ENCODE measurements at regions not wholly inside any gene's neighbourhood (a gene's known extent, or its start where the extent isn't known, plus 50 kb on each side); places are given as distances from the start of the nearest gene placed in this dataset.

DNA sequence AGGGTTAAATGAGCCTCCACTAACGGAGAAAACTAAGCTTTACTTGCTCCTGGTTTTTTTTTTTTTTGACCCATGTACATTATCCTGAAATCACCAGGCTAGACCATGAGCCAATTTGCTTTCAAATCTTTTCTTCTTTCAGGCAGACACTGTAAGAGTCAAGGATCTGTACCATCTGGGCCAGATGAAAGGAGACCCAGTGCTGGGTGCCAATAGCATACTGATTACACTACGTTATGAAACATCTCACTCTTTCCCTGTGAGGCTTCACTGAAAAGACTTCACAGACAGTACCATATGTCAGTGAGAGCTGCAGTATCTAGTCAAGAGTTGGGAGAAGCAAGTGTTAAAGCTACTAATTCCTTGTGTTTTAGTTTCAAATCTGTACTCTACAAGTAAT is 161.2 kb upstream of the PTPRD start:
- TF ChIP-seq JUN (IDR thresholded peaks at IDR 0.05), result no peak
- TF ChIP-seq NPAS2 (CRISPR knock-in tag; IDR thresholded peaks at IDR 0.05; ENCODE audit: borderline replicate concordance), result no peak
- TF ChIP-seq TFCP2L1 (CRISPR knock-in tag; IDR thresholded peaks at IDR 0.05), result no peak
- TF ChIP-seq CHD2 (IDR thresholded peaks at IDR 0.05; ENCODE audit: low read length, partially characterized antibody), result no peak
- no peak for TF ChIP-seq TP53 (CRISPR knock-in tag; IDR thresholded peaks at IDR 0.05)
- TF ChIP-seq, protein P1, sequence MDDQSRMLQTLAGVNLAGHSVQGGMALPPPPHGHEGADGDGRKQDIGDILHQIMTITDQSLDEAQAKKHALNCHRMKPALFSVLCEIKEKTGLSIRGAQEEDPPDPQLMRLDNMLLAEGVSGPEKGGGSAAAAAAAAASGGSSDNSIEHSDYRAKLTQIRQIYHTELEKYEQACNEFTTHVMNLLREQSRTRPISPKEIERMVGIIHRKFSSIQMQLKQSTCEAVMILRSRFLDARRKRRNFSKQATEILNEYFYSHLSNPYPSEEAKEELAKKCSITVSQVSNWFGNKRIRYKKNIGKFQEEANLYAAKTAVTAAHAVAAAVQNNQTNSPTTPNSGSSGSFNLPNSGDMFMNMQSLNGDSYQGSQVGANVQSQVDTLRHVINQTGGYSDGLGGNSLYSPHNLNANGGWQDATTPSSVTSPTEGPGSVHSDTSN (IDR thresholded peaks at IDR 0.05), result no peak
- TF ChIP-seq, protein P2, sequence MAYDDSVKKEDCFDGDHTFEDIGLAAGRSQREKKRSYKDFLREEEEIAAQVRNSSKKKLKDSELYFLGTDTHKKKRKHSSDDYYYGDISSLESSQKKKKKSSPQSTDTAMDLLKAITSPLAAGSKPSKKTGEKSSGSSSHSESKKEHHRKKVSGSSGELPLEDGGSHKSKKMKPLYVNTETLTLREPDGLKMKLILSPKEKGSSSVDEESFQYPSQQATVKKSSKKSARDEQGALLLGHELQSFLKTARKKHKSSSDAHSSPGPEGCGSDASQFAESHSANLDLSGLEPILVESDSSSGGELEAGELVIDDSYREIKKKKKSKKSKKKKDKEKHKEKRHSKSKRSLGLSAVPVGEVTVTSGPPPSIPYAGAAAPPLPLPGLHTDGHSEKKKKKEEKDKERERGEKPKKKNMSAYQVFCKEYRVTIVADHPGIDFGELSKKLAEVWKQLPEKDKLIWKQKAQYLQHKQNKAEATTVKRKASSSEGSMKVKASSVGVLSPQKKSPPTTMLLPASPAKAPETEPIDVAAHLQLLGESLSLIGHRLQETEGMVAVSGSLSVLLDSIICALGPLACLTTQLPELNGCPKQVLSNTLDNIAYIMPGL (CRISPR knock-in tag; IDR thresholded peaks at IDR 0.05; ENCODE audit: borderline replicate concordance), result no peak
- TF ChIP-seq, protein P3, sequence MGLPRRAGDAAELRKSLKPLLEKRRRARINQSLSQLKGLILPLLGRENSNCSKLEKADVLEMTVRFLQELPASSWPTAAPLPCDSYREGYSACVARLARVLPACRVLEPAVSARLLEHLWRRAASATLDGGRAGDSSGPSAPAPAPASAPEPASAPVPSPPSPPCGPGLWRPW (IDR thresholded peaks at IDR 0.05), result no peak
- TF ChIP-seq, protein P4, sequence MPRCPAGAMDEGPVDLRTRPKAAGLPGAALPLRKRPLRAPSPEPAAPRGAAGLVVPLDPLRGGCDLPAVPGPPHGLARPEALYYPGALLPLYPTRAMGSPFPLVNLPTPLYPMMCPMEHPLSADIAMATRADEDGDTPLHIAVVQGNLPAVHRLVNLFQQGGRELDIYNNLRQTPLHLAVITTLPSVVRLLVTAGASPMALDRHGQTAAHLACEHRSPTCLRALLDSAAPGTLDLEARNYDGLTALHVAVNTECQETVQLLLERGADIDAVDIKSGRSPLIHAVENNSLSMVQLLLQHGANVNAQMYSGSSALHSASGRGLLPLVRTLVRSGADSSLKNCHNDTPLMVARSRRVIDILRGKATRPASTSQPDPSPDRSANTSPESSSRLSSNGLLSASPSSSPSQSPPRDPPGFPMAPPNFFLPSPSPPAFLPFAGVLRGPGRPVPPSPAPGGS (IDR thresholded peaks at IDR 0.05), result no peak
- no peak for TF ChIP-seq MYC (IDR thresholded peaks at IDR 0.05; ENCODE audit: borderline replicate concordance, low read length)
- no peak for TF ChIP-seq NFE2L2 (conservative IDR thresholded peaks at IDR 0.05; ENCODE audit: low read length)
- no peak for TF ChIP-seq RCOR1 (IDR thresholded peaks at IDR 0.05; ENCODE audit: low read depth, low read length)
- TF ChIP-seq, protein P5, sequence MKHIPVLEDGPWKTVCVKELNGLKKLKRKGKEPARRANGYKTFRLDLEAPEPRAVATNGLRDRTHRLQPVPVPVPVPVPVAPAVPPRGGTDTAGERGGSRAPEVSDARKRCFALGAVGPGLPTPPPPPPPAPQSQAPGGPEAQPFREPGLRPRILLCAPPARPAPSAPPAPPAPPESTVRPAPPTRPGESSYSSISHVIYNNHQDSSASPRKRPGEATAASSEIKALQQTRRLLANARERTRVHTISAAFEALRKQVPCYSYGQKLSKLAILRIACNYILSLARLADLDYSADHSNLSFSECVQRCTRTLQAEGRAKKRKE (CRISPR knock-in tag; IDR thresholded peaks at IDR 0.05; ENCODE audit: low read depth), result no peak
- no peak for TF ChIP-seq EHMT2 (IDR thresholded peaks at IDR 0.05; ENCODE audit: low read depth)
- TF ChIP-seq, protein P6, sequence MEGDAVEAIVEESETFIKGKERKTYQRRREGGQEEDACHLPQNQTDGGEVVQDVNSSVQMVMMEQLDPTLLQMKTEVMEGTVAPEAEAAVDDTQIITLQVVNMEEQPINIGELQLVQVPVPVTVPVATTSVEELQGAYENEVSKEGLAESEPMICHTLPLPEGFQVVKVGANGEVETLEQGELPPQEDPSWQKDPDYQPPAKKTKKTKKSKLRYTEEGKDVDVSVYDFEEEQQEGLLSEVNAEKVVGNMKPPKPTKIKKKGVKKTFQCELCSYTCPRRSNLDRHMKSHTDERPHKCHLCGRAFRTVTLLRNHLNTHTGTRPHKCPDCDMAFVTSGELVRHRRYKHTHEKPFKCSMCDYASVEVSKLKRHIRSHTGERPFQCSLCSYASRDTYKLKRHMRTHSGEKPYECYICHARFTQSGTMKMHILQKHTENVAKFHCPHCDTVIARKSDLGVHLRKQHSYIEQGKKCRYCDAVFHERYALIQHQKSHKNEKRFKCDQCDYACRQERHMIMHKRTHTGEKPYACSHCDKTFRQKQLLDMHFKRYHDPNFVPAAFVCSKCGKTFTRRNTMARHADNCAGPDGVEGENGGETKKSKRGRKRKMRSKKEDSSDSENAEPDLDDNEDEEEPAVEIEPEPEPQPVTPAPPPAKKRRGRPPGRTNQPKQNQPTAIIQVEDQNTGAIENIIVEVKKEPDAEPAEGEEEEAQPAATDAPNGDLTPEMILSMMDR (IDR thresholded peaks at IDR 0.05), result no peak
- TF ChIP-seq MAZ (IDR thresholded peaks at IDR 0.05; ENCODE audit: borderline replicate concordance, low read depth, low read length), result no peak
- POLR2A ChIA-PET, result no interaction called here
- Histone ChIP-seq H3K27ac (no peak overlapping the region), H3K4me1 (no peaks in the 10 kb centered on the region), H3K4me3 (no peak overlapping the region), H3K4me2 (no peak overlapping the region), H3K9me3 (0 out of 3 replicates have a peak, but pooled peaks cover 8% of the 10 kb centered on the region)
- WGBS (ENCODE audit: missing lambda C conversion rate), result 0% methylated on average over 2 of the region's 2 CpGs
- ATAC-seq (no peak), FAIRE-seq (no peak), DNase-seq (ENCODE audit: low read depth in 1 of 2, low spot score in 1 of 2) (no peak)
- CTCF ChIA-PET, result no interaction called here

DNA sequence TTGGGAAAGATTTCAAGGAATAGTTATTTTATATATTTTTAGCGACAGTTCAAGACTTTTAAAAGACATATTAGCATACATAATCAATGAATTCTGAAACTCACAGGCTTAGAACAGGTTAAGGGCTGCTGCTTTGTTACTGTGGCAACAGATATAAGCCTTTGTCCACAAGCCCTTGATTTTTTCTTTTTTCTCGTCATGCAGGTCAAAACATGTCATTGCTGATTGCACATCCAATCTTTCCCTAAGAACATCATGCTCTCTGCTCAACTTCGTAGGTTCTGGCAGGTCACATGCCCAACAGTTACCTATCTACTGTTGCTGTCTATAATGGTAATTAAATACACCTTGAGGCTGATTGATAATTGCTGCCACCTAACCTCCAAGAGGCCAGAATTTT is 172.5 kb upstream of the PTPRD start:
- ATAC-seq, result no peak
- ChIA-PET POLR2A (no interaction called here), CTCF (no interaction called here)
- Histone ChIP-seq H3K4me1 (no peaks in the 10 kb centered on the region), H3K4me3 (no peak overlapping the region), H3K4me2 (no peak overlapping the region), H3K27ac (no peak overlapping the region), H3K9me3 (no peaks in the 10 kb centered on the region)
- DNase-seq (ENCODE audit: low read depth in 1 of 2, low spot score in 1 of 2), result no peak
- WGBS (ENCODE audit: missing lambda C conversion rate), result 1% methylated on average over 3 of the region's 3 CpGs
- no peak for TF ChIP-seq POLR2A (IDR thresholded peaks at IDR 0.05; ENCODE audit: low read length)
- TF ChIP-seq EHMT2 (IDR thresholded peaks at IDR 0.05; ENCODE audit: low read depth), result no peak
- TF ChIP-seq, protein P7, sequence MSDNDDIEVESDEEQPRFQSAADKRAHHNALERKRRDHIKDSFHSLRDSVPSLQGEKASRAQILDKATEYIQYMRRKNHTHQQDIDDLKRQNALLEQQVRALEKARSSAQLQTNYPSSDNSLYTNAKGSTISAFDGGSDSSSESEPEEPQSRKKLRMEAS (IDR thresholded peaks at IDR 0.05), result no peak
- TF ChIP-seq HDAC2 (IDR thresholded peaks at IDR 0.05), result no peak
- no peak for TF ChIP-seq MAFK (IDR thresholded peaks at IDR 0.05; ENCODE audit: partially characterized antibody)
- TF ChIP-seq HOXB13 (CRISPR knock-in tag; IDR thresholded peaks at IDR 0.05; ENCODE audit: low read depth), result no peak
- no peak for TF ChIP-seq CBX2 (IDR thresholded peaks at IDR 0.05; ENCODE audit: borderline replicate concordance, low read depth)
- TF ChIP-seq ESRRA (IDR thresholded peaks at IDR 0.05; ENCODE audit: borderline replicate concordance, low read length), result no peak
- TF ChIP-seq EHF (CRISPR knock-in tag; IDR thresholded peaks at IDR 0.05), result no peak
- no peak for FAIRE-seq

All from A549 (cell line).